Bronchial epithelial cell (primary cell): ENCODE measurements at regions not wholly inside any gene's neighbourhood (a gene's known extent, or its start where the extent isn't known, plus 50 kb on each side); places are given as distances from the start of the nearest gene placed in this dataset.
"Not testable (repeated sequence)": the region's sequence is repeated elsewhere in the genome, so short reads cannot be mapped to it uniquely, and the experiment has no call there.

Experiments
- DNase-seq: peaks from one replicate; pipeline ENCODE4 v3.0.0-alpha.2; 2010; ENCODE audit warnings: low read depth
- FAIRE-seq: peaks from 2 replicates; lab custom pipeline; 2011; peaks lifted over from hg19 to GRCh38; lab: Jason Lieb, UNC
- H3K27me3 ChIP-seq: 2 replicates; pipeline ENCODE4 v1.5.1; 2011; ENCODE audit warnings: low read length; ENCODE audit not compliant: control insufficient read depth, insufficient read depth
- H3K36me3 ChIP-seq: 2 replicates; pipeline ENCODE4 v1.5.1; 2011; ENCODE audit warnings: low read length; ENCODE audit not compliant: control insufficient read depth, insufficient read depth
- H3K4me3 ChIP-seq: 2 replicates; pipeline ENCODE4 v1.5.1; 2011; ENCODE audit warnings: mild to moderate bottlenecking, low read depth, low read length, control low read depth
- CTCF ChIP-seq: IDR thresholded peaks from 2 replicates; pipeline ENCODE4 v1.5.1; 2011; ENCODE audit warnings: mild to moderate bottlenecking, moderate library complexity, low read length, control low read depth, inconsistent platforms; ENCODE audit not compliant: insufficient read depth, severe bottlenecking

GRCh38 chr1:157371221-157371620, 181.1 kb downstream of the FCRL5 start:
- no peak for DNase-seq
- TF ChIP-seq CTCF: no peak
- H3K4me3 ChIP-seq: no peak overlapping the region
- H3K27me3 ChIP-seq: no peaks in the 10 kb centered on the region
- no peaks in the 10 kb centered on the region for H3K36me3 ChIP-seq
- FAIRE-seq: no peak

- no peaks in the 10 kb centered on the region for H3K27me3 ChIP-seq
- DNase-seq (no peak), FAIRE-seq (no peak)
- H3K4me3 ChIP-seq: no peak overlapping the region
- TF ChIP-seq CTCF: no peak
- no peaks in the 10 kb centered on the region for H3K36me3 ChIP-seq
Measured at GRCh38 chr1:157370698-157371097, 181.6 kb downstream of the FCRL5 start.

- peak; percentile 75 for TF ChIP-seq CTCF
- Histone ChIP-seq H3K36me3 (no peaks in the 10 kb centered on the region), H3K4me3 (no peak overlapping the region), H3K27me3 (no peaks in the 10 kb centered on the region)
- DNase-seq (peak; percentile 59), FAIRE-seq (no peak)
Measured at GRCh38 chr1:157369808-157370521, 182.3 kb downstream of the FCRL5 start.

GRCh38 chr1:157368941-157369340, 183.4 kb downstream of the FCRL5 start:
- H3K36me3 ChIP-seq, H3K4me3 ChIP-seq, H3K27me3 ChIP-seq, FAIRE-seq: not testable (repeated sequence)
- DNase-seq: peak; percentile 25

- Histone ChIP-seq H3K36me3 (no peaks in the 10 kb centered on the region), H3K27me3 (no peaks in the 10 kb centered on the region), H3K4me3 (no peak overlapping the region)
- no peak for DNase-seq
- no peak for FAIRE-seq
- no peak for TF ChIP-seq CTCF
Measured at GRCh38 chr1:157368363-157368762, 184.0 kb downstream of the FCRL5 start.

- FAIRE-seq (no peak), DNase-seq (no peak)
- TF ChIP-seq CTCF: no peak
- no peaks in the 10 kb centered on the region for H3K36me3 ChIP-seq
- H3K4me3 ChIP-seq: no peak overlapping the region
- H3K27me3 ChIP-seq: no peaks in the 10 kb centered on the region
Measured at GRCh38 chr1:157367870-157368269, 184.4 kb downstream of the FCRL5 start.
